ENCODE measurements at regions not wholly inside any gene's neighbourhood (a gene's known extent, or its start where the extent isn't known, plus 50 kb on each side); places are given as distances from the start of the nearest gene placed in this dataset.

DNA sequence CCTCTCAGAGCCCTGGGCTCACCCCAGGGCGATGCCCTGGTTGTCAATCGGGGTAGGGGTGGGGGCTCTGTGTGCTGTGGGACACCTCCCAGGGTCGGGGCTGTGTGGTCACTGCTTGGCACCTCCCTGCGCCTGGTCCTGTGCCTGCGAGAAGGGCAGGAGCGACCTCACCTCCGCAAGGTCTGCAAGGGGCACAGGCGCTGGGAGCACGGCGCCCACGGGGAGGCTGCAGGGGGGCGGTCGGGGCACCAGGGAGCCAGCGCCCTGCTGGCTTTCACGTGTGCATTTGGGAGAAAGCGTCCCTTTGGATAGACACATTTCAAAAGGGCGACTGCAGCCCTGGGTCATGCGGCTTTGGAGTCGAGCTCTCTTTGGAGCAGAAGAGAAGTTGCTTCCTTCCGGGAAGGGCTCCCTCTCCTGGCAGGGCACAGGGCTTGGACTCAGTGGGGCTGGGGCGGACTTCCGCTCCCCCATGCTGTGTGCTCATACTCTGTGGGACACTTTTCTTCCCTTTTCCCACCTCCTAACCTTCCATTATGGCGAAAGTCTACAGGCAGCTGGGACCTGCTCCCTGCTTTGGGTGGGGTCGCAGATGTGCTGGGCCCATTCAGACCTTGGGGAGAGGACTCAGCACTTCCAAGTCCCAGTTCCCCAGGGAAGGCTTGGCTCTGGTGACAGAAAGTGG lies 52.9 kb upstream of the SLC28A3 start:
- H3K4me3 ChIP-seq (ENCODE audit: low read depth, low read length) = no peak overlapping the region
- peaks cover 13% of the 10 kb centered on the region for H3K27me3 ChIP-seq (ENCODE audit: insufficient read depth, low read length)
- no peaks in the 10 kb centered on the region for H3K79me2 ChIP-seq (ENCODE audit: control insufficient read depth, insufficient read depth, low read length, unreplicated experiment)
- no peak overlapping the region for H2AFZ ChIP-seq (ENCODE audit: low read length, unreplicated experiment)
- peaks cover 21% of the 10 kb centered on the region for H3K4me1 ChIP-seq (ENCODE audit: control insufficient read depth, insufficient read depth, low read length, unreplicated experiment)
- no peaks in the 10 kb centered on the region for H3K36me3 ChIP-seq (ENCODE audit: insufficient read depth, low read length)
- no peak overlapping the region for H3K27ac ChIP-seq (ENCODE audit: low read depth, low read length)

DNA sequence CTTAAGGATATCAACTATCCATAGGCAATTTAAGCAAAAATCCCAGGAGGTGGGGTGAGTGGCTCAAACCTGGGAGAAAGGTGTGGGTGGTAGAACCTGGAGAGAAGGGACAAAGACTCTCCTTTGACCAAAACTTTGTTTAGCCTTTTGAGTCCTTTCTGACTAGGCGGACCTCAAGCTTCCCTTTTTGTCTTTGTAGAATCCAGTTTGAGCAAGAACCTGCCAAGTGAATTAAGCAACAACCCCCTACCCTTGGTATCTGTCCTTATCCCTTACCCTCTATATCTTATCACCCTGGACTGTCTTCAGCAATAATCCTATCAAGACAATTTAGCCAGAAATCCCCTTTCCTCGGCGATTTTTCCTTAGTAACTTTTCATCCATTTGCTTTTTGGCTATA lies 53.5 kb upstream of the SLC28A3 start:
- H3K4me1 ChIP-seq (ENCODE audit: control insufficient read depth, insufficient read depth, low read length, unreplicated experiment) = peaks cover 21% of the 10 kb centered on the region
- peaks cover 13% of the 10 kb centered on the region for H3K27me3 ChIP-seq (ENCODE audit: insufficient read depth, low read length)
- no peak overlapping the region for H2AFZ ChIP-seq (ENCODE audit: low read length, unreplicated experiment)
- H3K4me3 ChIP-seq (ENCODE audit: low read depth, low read length) = no peak overlapping the region
- H3K27ac ChIP-seq (ENCODE audit: low read depth, low read length) = no peak overlapping the region
- no peaks in the 10 kb centered on the region for H3K79me2 ChIP-seq (ENCODE audit: control insufficient read depth, insufficient read depth, low read length, unreplicated experiment)
- no peaks in the 10 kb centered on the region for H3K36me3 ChIP-seq (ENCODE audit: insufficient read depth, low read length)

DNA sequence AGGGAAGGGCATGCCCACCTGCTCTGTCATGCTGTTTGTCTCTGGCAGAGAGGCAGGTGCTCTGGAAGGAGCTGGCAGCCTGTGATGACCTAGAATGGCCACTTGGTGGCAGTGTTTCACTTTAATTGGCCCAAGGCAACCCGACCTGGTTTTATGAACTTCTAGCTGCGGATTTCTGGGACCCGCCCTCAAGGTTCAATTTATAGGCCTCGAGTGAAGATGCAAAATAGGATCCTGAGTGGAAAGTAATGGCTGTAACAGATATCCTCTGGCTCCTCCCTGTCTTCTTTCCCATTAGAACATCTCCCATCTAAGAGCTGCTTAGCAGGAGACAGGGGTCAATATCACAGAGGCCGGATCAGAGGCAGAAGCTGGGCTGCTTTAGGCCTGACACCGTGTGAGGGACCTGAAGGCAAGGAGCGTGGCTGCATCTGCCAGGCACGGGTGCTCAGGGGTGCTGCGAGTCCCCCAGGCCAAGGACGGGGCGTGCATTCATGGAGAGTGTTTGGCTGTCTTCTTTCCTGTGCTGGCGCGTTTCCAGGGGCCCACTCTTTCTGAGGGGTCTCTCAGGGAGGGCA lies 56.7 kb upstream of the SLC28A3 start:
- Histone ChIP-seq H3K27ac (ENCODE audit: low read depth, low read length) (no peak overlapping the region), H3K4me3 (ENCODE audit: low read depth, low read length) (no peak overlapping the region), H3K27me3 (ENCODE audit: insufficient read depth, low read length) (peaks cover 13% of the 10 kb centered on the region), H3K79me2 (ENCODE audit: control insufficient read depth, insufficient read depth, low read length, unreplicated experiment) (no peaks in the 10 kb centered on the region), H2AFZ (ENCODE audit: low read length, unreplicated experiment) (no peak overlapping the region), H3K4me1 (ENCODE audit: control insufficient read depth, insufficient read depth, low read length, unreplicated experiment) (peaks cover 12% of the 10 kb centered on the region), H3K36me3 (ENCODE audit: insufficient read depth, low read length) (no peaks in the 10 kb centered on the region)

DNA sequence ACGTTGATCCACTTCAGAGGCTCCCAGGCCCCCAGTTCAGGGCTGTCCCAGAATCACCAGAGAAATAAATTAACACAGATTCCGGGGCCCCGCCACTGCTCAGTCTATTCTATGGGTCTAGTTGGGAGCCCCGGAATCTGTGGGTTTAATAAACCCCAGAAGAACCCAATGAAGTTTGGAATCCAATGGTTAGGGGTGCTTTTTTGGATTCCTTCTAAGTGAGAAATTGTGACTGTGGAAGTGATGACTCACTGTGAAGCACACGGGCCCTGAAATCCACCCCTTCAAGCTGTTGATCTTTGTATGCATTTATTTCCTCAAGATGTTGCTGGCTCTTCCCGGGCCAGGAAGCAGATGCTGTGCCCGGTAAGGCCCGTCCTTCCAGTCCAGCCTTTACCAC lies 57.3 kb upstream of the SLC28A3 start:
- Histone ChIP-seq H3K27me3 (ENCODE audit: insufficient read depth, low read length) (peaks cover 13% of the 10 kb centered on the region), H2AFZ (ENCODE audit: low read length, unreplicated experiment) (peak overlapping the region; percentile 59), H3K79me2 (ENCODE audit: control insufficient read depth, insufficient read depth, low read length, unreplicated experiment) (no peaks in the 10 kb centered on the region), H3K36me3 (ENCODE audit: insufficient read depth, low read length) (no peaks in the 10 kb centered on the region), H3K27ac (ENCODE audit: low read depth, low read length) (no peak overlapping the region), H3K4me3 (ENCODE audit: low read depth, low read length) (no peak overlapping the region), H3K4me1 (ENCODE audit: control insufficient read depth, insufficient read depth, low read length, unreplicated experiment) (peaks cover 12% of the 10 kb centered on the region)

DNA sequence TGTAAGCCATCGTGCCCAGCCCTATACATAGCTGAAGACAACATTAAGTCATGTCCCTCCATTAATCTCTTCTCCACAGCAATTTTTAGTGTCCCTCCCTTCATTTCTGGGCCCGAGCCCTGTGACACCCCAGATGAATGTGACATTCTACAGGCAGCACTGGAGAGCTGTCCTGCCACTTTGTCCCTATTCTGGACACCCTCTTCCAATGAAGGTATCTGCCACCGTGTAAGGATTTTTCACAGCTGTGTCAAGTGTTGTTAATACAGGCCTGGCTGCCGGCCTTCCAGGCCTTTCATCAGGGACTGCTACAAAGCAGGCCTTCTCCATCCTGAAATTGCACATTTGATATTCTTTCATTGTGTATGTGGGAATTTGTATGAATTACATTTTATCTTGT lies 62.0 kb upstream of the SLC28A3 start:
- Histone ChIP-seq H3K79me2 (ENCODE audit: control insufficient read depth, insufficient read depth, low read length, unreplicated experiment) (no peaks in the 10 kb centered on the region), H3K27ac (ENCODE audit: low read depth, low read length) (no peak overlapping the region), H3K27me3 (ENCODE audit: insufficient read depth, low read length) (no peaks in the 10 kb centered on the region), H3K36me3 (ENCODE audit: insufficient read depth, low read length) (no peaks in the 10 kb centered on the region), H3K4me1 (ENCODE audit: control insufficient read depth, insufficient read depth, low read length, unreplicated experiment) (peaks cover 10% of the 10 kb centered on the region), H3K4me3 (ENCODE audit: low read depth, low read length) (no peak overlapping the region), H2AFZ (ENCODE audit: low read length, unreplicated experiment) (no peak overlapping the region)

GRCh38 chr9:84403288-84403687 lies 62.7 kb upstream of the SLC28A3 start:
- Histone ChIP-seq H3K4me1 (ENCODE audit: control insufficient read depth, insufficient read depth, low read length, unreplicated experiment) (peaks cover 3% of the 10 kb centered on the region), H3K4me3 (ENCODE audit: low read depth, low read length) (no peak overlapping the region), H2AFZ (ENCODE audit: low read length, unreplicated experiment) (no peak overlapping the region), H3K79me2 (ENCODE audit: control insufficient read depth, insufficient read depth, low read length, unreplicated experiment) (no peaks in the 10 kb centered on the region), H3K27me3 (ENCODE audit: insufficient read depth, low read length) (no peaks in the 10 kb centered on the region), H3K27ac (ENCODE audit: low read depth, low read length) (no peak overlapping the region), H3K36me3 (ENCODE audit: insufficient read depth, low read length) (no peaks in the 10 kb centered on the region)

GRCh38 chr9:84404095-84404686 lies 63.6 kb upstream of the SLC28A3 start:
- peaks cover 2% of the 10 kb centered on the region for H3K4me1 ChIP-seq (ENCODE audit: control insufficient read depth, insufficient read depth, low read length, unreplicated experiment)
- H3K27me3 ChIP-seq (ENCODE audit: insufficient read depth, low read length) = no peaks in the 10 kb centered on the region
- no peak overlapping the region for H2AFZ ChIP-seq (ENCODE audit: low read length, unreplicated experiment)
- no peak overlapping the region for H3K27ac ChIP-seq (ENCODE audit: low read depth, low read length)
- H3K4me3 ChIP-seq (ENCODE audit: low read depth, low read length) = no peak overlapping the region
- no peaks in the 10 kb centered on the region for H3K36me3 ChIP-seq (ENCODE audit: insufficient read depth, low read length)
- no peaks in the 10 kb centered on the region for H3K79me2 ChIP-seq (ENCODE audit: control insufficient read depth, insufficient read depth, low read length, unreplicated experiment)

DNA sequence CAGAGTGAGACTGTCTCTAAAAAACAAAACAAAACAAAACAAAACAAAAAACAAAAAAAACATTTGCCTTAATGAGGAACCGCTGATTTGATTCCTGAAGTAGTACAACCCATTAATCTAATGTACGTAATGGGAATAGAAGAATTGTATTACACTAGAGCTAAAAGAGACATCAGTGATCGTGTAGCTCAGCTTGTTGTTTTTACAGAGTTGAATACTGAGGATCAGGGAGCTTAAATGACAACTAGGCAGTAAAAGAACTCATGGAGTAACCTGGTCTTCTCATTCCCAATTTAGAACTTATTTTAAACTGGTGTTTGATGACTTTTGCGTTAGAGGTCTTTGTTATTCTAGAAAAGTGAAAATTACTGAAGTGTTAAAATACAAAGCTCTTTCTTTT lies 65.1 kb upstream of the SLC28A3 start:
- no peaks in the 10 kb centered on the region for H3K27me3 ChIP-seq (ENCODE audit: insufficient read depth, low read length)
- peaks cover 2% of the 10 kb centered on the region for H3K4me1 ChIP-seq (ENCODE audit: control insufficient read depth, insufficient read depth, low read length, unreplicated experiment)

DNA sequence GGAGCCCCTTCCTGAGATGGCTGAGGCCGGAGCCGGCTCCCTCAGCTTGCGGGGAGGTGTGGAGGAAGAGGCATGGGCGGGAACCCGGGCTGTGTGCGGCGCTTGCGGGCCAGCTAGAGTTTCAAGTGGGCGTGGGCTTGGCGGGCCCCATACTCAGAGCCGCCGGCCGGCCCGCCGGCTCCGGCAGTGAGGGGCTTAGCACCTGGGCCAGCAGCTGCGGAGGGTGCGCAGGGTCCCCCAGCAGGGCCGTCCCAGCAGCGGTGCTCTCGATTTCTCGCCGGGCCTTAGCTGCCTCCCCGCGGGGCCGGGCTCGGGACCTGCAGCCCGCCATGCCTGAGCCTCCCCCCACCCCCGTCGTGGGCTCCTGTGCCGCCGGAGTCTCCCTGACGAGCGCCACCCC lies 67.9 kb upstream of the SLC28A3 start:
- Histone ChIP-seq H2AFZ (ENCODE audit: low read length, unreplicated experiment) (no peak overlapping the region), H3K4me1 (ENCODE audit: control insufficient read depth, insufficient read depth, low read length, unreplicated experiment) (peaks cover 2% of the 10 kb centered on the region), H3K27ac (ENCODE audit: low read depth, low read length) (no peak overlapping the region), H3K36me3 (ENCODE audit: insufficient read depth, low read length) (no peaks in the 10 kb centered on the region), H3K27me3 (ENCODE audit: insufficient read depth, low read length) (no peaks in the 10 kb centered on the region), H3K4me3 (ENCODE audit: low read depth, low read length) (no peak overlapping the region), H3K79me2 (ENCODE audit: control insufficient read depth, insufficient read depth, low read length, unreplicated experiment) (no peaks in the 10 kb centered on the region)

More for the DNA sequence above, 65.1 kb upstream of the SLC28A3 start:
- no peaks in the 10 kb centered on the region for H3K36me3 ChIP-seq (ENCODE audit: insufficient read depth, low read length)
- H3K27ac ChIP-seq (ENCODE audit: low read depth, low read length) = no peak overlapping the region
- no peaks in the 10 kb centered on the region for H3K79me2 ChIP-seq (ENCODE audit: control insufficient read depth, insufficient read depth, low read length, unreplicated experiment)
- H2AFZ ChIP-seq (ENCODE audit: low read length, unreplicated experiment) = no peak overlapping the region
- H3K4me3 ChIP-seq (ENCODE audit: low read depth, low read length) = no peak overlapping the region

GRCh38 chr9:84411683-84412267 lies 71.2 kb upstream of the SLC28A3 start:
- Histone ChIP-seq H3K4me1 (ENCODE audit: control insufficient read depth, insufficient read depth, low read length, unreplicated experiment) (no peaks in the 10 kb centered on the region), H3K27me3 (ENCODE audit: insufficient read depth, low read length) (no peaks in the 10 kb centered on the region), H3K4me3 (ENCODE audit: low read depth, low read length) (no peak overlapping the region), H3K36me3 (ENCODE audit: insufficient read depth, low read length) (no peaks in the 10 kb centered on the region), H3K27ac (ENCODE audit: low read depth, low read length) (no peak overlapping the region), H3K79me2 (ENCODE audit: control insufficient read depth, insufficient read depth, low read length, unreplicated experiment) (no peaks in the 10 kb centered on the region), H2AFZ (ENCODE audit: low read length, unreplicated experiment) (no peak overlapping the region)

DNA sequence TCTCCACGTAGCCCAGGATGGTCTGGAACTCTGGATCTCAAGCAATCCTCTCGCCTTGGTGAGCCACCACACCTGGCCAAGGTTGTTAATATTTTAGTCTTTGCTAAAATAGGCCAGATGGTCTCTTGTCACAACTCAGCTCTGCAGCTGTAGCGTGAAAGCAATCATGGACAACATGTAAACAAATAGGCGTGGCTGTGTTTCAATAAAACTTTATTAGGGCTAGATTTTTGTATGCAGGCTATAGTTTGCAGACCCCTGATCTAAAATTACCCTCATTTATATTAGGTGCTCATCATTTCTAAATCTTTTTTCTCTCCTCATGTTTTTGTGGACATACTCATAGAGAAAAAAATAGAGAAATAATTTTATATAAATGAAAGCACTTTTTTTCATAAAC lies 72.1 kb upstream of the SLC28A3 start:
- no peaks in the 10 kb centered on the region for H3K27me3 ChIP-seq (ENCODE audit: insufficient read depth, low read length)
- no peaks in the 10 kb centered on the region for H3K4me1 ChIP-seq (ENCODE audit: control insufficient read depth, insufficient read depth, low read length, unreplicated experiment)
- no peaks in the 10 kb centered on the region for H3K36me3 ChIP-seq (ENCODE audit: insufficient read depth, low read length)
- no peak overlapping the region for H3K4me3 ChIP-seq (ENCODE audit: low read depth, low read length)
- no peak overlapping the region for H3K27ac ChIP-seq (ENCODE audit: low read depth, low read length)
- H2AFZ ChIP-seq (ENCODE audit: low read length, unreplicated experiment) = no peak overlapping the region
- no peaks in the 10 kb centered on the region for H3K79me2 ChIP-seq (ENCODE audit: control insufficient read depth, insufficient read depth, low read length, unreplicated experiment)
